Upper lobe of right lung (tissue), 1 donor: ENCODE measurements at regions not wholly inside any gene's neighbourhood (a gene's known extent, or its start where the extent isn't known, plus 50 kb on each side); places are given as distances from the start of the nearest gene placed in this dataset.
"Not testable (repeated sequence)": the region's sequence is repeated elsewhere in the genome, so short reads cannot be mapped to it uniquely, and the experiment has no call there.

Source experiments
- ATAC-seq: fragments of 200-7000 bp; cut with Tn5 transposase; one replicate; pipeline ENCODE4 v1.9.1; 2020; ENCODE audit warnings: mild to moderate bottlenecking, moderate library complexity
- DNase-seq: peaks from one replicate; pipeline ENCODE4 v3.0.0-alpha.2; 2020
- H3K27ac ChIP-seq: fragments of 200-600 bp; one replicate; pipeline ENCODE4 v1.8.0; 2022
- H3K27me3 ChIP-seq: fragments of 200-600 bp; one replicate; pipeline ENCODE4 v1.8.0; 2022; ENCODE audit warnings: mild to moderate bottlenecking
- H3K36me3 ChIP-seq: fragments of 200-600 bp; one replicate; pipeline ENCODE4 v1.8.0; 2022
- H3K4me1 ChIP-seq: fragments of 200-600 bp; one replicate; pipeline ENCODE4 v1.8.0; 2022
- H3K4me3 ChIP-seq: fragments of 200-600 bp; one replicate; pipeline ENCODE4 v1.8.0; 2022; ENCODE audit warnings: mild to moderate bottlenecking
- H3K9me3 ChIP-seq: fragments of 200-600 bp; one replicate; pipeline ENCODE4 v1.8.0; 2022
- intact Hi-C: fragments of 100-400 bp; cut with DNase I; formaldehyde crosslinking; loops from one replicate; pipeline ENCODE4 v1.11.0; 2022
- TF ChIP-seq, protein P1 (sequence below): fragments of 200-600 bp; IDR thresholded peaks from one replicate; pipeline ENCODE4 v1.8.0; 2022; ENCODE audit warnings: antibody characterized with exemption
- donor health status: DM: no; HTN: yes; CAD: no; lungs with severe emphysema.

GRCh38 chr6:27143474-27144026 is 104.0 kb upstream of the PRSS16 start:
- Histone ChIP-seq H3K36me3 (no peaks in the 10 kb centered on the region), H3K9me3 (no peaks in the 10 kb centered on the region), H3K27me3 (no peaks in the 10 kb centered on the region), H3K4me1 (peaks cover 14% of the 10 kb centered on the region), H3K27ac (no peak overlapping the region), H3K4me3 (no peak overlapping the region)
- intact Hi-C loops = no loop called here
- DNase-seq = no peak
- TF ChIP-seq, protein P1, sequence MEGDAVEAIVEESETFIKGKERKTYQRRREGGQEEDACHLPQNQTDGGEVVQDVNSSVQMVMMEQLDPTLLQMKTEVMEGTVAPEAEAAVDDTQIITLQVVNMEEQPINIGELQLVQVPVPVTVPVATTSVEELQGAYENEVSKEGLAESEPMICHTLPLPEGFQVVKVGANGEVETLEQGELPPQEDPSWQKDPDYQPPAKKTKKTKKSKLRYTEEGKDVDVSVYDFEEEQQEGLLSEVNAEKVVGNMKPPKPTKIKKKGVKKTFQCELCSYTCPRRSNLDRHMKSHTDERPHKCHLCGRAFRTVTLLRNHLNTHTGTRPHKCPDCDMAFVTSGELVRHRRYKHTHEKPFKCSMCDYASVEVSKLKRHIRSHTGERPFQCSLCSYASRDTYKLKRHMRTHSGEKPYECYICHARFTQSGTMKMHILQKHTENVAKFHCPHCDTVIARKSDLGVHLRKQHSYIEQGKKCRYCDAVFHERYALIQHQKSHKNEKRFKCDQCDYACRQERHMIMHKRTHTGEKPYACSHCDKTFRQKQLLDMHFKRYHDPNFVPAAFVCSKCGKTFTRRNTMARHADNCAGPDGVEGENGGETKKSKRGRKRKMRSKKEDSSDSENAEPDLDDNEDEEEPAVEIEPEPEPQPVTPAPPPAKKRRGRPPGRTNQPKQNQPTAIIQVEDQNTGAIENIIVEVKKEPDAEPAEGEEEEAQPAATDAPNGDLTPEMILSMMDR = no peak
- ATAC-seq = no peak

DNA sequence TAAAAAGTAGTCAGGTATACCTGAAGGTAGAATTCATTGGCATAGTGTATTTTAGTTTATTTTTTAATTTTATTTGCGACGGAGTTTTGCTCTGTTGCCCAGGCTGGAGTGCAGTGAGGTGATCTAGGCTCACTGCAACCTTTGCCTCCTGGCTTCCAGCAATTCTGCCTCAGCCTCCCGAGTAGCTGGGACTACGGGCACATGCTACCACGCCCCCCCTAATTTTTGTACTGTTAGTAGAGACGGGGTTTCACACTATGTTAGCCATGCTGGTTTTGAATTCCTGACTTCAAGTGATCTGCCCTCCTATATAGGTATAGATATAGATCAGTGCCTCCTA is 102.8 kb upstream of the PRSS16 start:
- H3K27me3 ChIP-seq = no peaks in the 10 kb centered on the region
- intact Hi-C loops = no loop called here
- H3K4me1 ChIP-seq = peaks cover 10% of the 10 kb centered on the region
- H3K4me3 ChIP-seq = peak overlapping the region; percentile 66
- TF ChIP-seq, protein P1 = no peak
- H3K36me3 ChIP-seq = no peaks in the 10 kb centered on the region
- DNase-seq = no peak
- H3K27ac ChIP-seq = no peak overlapping the region
- ATAC-seq = no peak
- H3K9me3 ChIP-seq = no peaks in the 10 kb centered on the region

DNA sequence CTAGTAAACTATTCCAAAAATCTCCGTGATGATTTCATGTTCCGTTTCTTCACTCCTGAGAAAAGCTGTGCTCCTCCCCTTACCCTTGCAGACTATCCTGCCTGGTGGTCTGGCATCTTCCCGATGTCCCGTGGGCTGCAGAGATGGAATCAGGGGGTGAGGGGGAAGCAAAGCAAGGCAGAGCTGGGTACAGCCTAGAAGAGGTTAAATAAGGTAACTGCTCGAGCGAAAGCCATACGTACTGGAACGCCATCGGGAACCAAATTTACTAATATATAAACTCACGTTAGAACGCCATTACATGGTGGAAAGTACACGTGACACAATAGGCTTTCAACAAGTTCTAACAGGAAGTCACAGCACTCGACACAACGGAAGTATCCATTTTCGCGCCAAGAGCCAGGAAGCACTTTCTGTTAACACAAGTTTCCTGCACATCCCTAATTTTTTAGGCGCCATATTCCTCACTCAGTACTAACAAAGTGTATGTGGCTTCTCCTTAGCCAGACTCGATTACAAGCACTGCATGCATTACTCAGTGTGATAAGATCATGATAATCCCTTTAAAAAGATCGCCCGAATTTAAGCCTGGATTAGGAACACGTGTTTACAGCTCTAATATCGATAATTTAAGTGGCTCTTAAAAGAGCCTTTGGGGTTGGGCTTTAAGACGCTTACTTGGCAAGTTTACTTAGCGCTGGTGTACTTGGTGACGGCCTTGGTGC is 101.6 kb upstream of the PRSS16 start:
- TF ChIP-seq, protein P1 = no peak
- peak overlapping the region; percentile 66 for H3K4me3 ChIP-seq
- H3K27ac ChIP-seq = peak overlapping the region; percentile 96
- ATAC-seq = peak; percentile 77
- peaks cover 10% of the 10 kb centered on the region for H3K4me1 ChIP-seq
- H3K36me3 ChIP-seq = no peaks in the 10 kb centered on the region
- peak; percentile 75 for DNase-seq
- H3K27me3 ChIP-seq = no peaks in the 10 kb centered on the region
- no peaks in the 10 kb centered on the region for H3K9me3 ChIP-seq
- intact Hi-C loops = no loop called here

- H3K27me3 ChIP-seq, H3K4me1 ChIP-seq, H3K36me3 ChIP-seq, ATAC-seq, H3K9me3 ChIP-seq, DNase-seq, intact Hi-C loops: not testable (repeated sequence)
- Histone ChIP-seq H3K27ac (peak overlapping the region; percentile 96), H3K4me3 (peak overlapping the region; percentile 66)
These were observed 101.1 kb upstream of the PRSS16 start for GRCh38 chr6:27146456-27146705.

- H3K4me1 ChIP-seq = peaks cover 4% of the 10 kb centered on the region
- peak; percentile 94 for ATAC-seq
- H3K9me3 ChIP-seq = no peaks in the 10 kb centered on the region
- H3K27ac ChIP-seq = peak overlapping the region; percentile 96
- intact Hi-C loops = no loop called here
- peak overlapping the region; percentile 66 for H3K4me3 ChIP-seq
- H3K36me3 ChIP-seq = no peaks in the 10 kb centered on the region
- TF ChIP-seq, protein P1 = no peak
- DNase-seq = peak; percentile 86
- no peaks in the 10 kb centered on the region for H3K27me3 ChIP-seq
These were observed 100.6 kb upstream of the PRSS16 start for GRCh38 chr6:27146706-27147505.

GRCh38 chr6:27148404-27148795 is 99.1 kb upstream of the PRSS16 start:
- ATAC-seq = no peak

More at GRCh38 chr6:27148404-27148795, 99.1 kb upstream of the PRSS16 start:
- Histone ChIP-seq H3K4me1 (peaks cover 4% of the 10 kb centered on the region), H3K9me3 (no peaks in the 10 kb centered on the region), H3K27me3 (no peaks in the 10 kb centered on the region), H3K4me3 (no peak overlapping the region), H3K27ac (no peak overlapping the region), H3K36me3 (no peaks in the 10 kb centered on the region)
- TF ChIP-seq, protein P1 = no peak
- intact Hi-C loops = no loop called here
- DNase-seq = no peak
